ENCODE measurements at regions not wholly inside any gene's neighbourhood (a gene's known extent, or its start where the extent isn't known, plus 50 kb on each side); places are given as distances from the start of the nearest gene placed in this dataset.

GRCh38 chr11:11743216-11743615 is 98.6 kb upstream of the USP47 start:
- no peak for TF ChIP-seq POLR2A (IDR thresholded peaks at IDR 0.05; ENCODE audit: low read depth, low read length)
- TF ChIP-seq, protein P1, sequence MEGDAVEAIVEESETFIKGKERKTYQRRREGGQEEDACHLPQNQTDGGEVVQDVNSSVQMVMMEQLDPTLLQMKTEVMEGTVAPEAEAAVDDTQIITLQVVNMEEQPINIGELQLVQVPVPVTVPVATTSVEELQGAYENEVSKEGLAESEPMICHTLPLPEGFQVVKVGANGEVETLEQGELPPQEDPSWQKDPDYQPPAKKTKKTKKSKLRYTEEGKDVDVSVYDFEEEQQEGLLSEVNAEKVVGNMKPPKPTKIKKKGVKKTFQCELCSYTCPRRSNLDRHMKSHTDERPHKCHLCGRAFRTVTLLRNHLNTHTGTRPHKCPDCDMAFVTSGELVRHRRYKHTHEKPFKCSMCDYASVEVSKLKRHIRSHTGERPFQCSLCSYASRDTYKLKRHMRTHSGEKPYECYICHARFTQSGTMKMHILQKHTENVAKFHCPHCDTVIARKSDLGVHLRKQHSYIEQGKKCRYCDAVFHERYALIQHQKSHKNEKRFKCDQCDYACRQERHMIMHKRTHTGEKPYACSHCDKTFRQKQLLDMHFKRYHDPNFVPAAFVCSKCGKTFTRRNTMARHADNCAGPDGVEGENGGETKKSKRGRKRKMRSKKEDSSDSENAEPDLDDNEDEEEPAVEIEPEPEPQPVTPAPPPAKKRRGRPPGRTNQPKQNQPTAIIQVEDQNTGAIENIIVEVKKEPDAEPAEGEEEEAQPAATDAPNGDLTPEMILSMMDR (IDR thresholded peaks at IDR 0.05; ENCODE audit: extremely low read depth in 1 of 2, insufficient read depth in 1 of 2, low read depth in 1 of 2, low read length in 2 of 2), result no peak

Measured in endothelial cell of umbilical vein (primary cell).